ENCODE measurements at regions not wholly inside any gene's neighbourhood (a gene's known extent, or its start where the extent isn't known, plus 50 kb on each side); places are given as distances from the start of the nearest gene placed in this dataset.

DNA sequence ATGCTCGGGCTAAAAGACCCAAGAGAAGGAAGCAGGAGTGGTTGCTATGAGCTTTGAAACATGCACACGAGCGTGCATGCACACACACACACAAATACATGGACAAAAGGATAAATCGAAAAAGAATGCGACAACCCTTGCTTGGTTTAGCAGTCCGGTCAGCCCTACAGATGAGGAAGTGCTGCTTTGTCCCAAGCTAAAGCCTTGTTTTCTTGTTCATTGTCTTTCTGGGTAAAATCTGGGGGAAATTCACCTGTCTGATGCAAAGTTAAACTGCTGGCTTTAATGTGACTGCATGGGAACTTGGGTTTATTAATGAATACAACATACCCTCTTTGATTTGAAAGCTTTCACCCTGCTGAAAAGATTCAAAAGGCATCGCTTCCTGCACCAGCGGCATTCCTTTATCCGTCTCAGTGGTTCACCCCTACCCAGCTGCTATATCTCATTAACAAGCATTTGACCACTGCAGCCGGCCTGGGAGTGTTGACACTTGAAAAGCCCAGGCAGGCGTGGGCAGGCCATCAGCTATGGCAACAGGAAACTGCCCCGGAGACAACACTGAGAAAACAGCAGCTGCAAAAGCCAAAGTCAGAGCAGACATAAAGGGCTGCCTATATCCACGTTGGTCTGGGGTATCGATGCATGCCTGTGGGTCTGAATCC, 301.7 kb downstream of the NDFIP2 start:
- TF ChIP-seq, protein P1, sequence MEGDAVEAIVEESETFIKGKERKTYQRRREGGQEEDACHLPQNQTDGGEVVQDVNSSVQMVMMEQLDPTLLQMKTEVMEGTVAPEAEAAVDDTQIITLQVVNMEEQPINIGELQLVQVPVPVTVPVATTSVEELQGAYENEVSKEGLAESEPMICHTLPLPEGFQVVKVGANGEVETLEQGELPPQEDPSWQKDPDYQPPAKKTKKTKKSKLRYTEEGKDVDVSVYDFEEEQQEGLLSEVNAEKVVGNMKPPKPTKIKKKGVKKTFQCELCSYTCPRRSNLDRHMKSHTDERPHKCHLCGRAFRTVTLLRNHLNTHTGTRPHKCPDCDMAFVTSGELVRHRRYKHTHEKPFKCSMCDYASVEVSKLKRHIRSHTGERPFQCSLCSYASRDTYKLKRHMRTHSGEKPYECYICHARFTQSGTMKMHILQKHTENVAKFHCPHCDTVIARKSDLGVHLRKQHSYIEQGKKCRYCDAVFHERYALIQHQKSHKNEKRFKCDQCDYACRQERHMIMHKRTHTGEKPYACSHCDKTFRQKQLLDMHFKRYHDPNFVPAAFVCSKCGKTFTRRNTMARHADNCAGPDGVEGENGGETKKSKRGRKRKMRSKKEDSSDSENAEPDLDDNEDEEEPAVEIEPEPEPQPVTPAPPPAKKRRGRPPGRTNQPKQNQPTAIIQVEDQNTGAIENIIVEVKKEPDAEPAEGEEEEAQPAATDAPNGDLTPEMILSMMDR (IDR thresholded peaks at IDR 0.05) = no peak
- no peak for TF ChIP-seq POLR2A (IDR thresholded peaks at IDR 0.05)
- no peak for TF ChIP-seq POLR2AphosphoS5 (IDR thresholded peaks at IDR 0.05)

Data from breast epithelium (tissue), 3 donors.